Psoas muscle (tissue), 7 donors: ENCODE measurements at regions not wholly inside any gene's neighbourhood (a gene's known extent, or its start where the extent isn't known, plus 50 kb on each side); places are given as distances from the start of the nearest gene placed in this dataset.
A peak's percentile ranks its signal among the peaks of the same experiment; 100 is the strongest.

Source experiments
- ATAC-seq, 4 donors: fragments of 200-7000 bp; cut with Tn5 transposase; one replicate each; pipeline ENCODE4 v1.9.1; 2020; ENCODE audit warnings: moderate library complexity in 3 of 4, mild to moderate bottlenecking in 2 of 4
- DNase-seq, 2 donors: peaks; one replicate each; pipeline ENCODE4 v3.0.0-alpha.2; 2020
- H3K27ac ChIP-seq: fragments of 200-600 bp; one replicate; pipeline ENCODE4 v1.8.0; 2022
- H3K27me3 ChIP-seq, 3 donors: fragments of 200-600 bp in 1 of 3; one replicate each; pipeline versions ENCODE4 v1.6.1 to v1.8.0; 2013 to 2022; ENCODE audit warnings: low read length in 2 of 3, mild to moderate bottlenecking in 2 of 3, moderate library complexity in 1 of 3; ENCODE audit not compliant: insufficient read depth in 3 of 3
- H3K36me3 ChIP-seq, 2 donors: fragments of 200-600 bp in 1 of 2; one replicate each; pipeline versions ENCODE4 v1.6.1 to v1.8.0; 2013 to 2022; ENCODE audit warnings: low read depth in 1 of 2, mild to moderate bottlenecking in 1 of 2, moderate library complexity in 1 of 2; ENCODE audit not compliant: insufficient read depth in 1 of 2
- H3K4me1 ChIP-seq: fragments of 200-600 bp; one replicate; pipeline ENCODE4 v1.8.0; 2022
- H3K4me3 ChIP-seq: fragments of 200-600 bp; one replicate; pipeline ENCODE4 v1.8.0; 2022; ENCODE audit warnings: mild to moderate bottlenecking
- H3K9me3 ChIP-seq: fragments of 200-600 bp; one replicate; pipeline ENCODE4 v1.8.0; 2022
- CTCF ChIP-seq: fragments of 200-600 bp; IDR thresholded peaks from one replicate; pipeline ENCODE4 v1.8.0; 2022; ENCODE audit warnings: antibody characterized with exemption
- WGBS, 3 donors: extraction: QIAGEN DNeasy Blood & Tissue Kit; methylation state at CpG; one replicate each; pipeline versions ENCODE4 v1.1.6 to v1.1.7; 2013; 5-methylcytosine and 5-hydroxymethylcytosine counted together
- intact Hi-C, 2 donors: fragments of 100-400 bp; cut with DNase I; formaldehyde crosslinking; loops; one replicate each; pipeline versions ENCODE4 v1.11.0 to v1.14.2; 2022
- donor health status: healthy with polysubstance abuse.
- donor health status: DM: no; HTN: no; CAD: no; lungs with moderate emphysema.
- donor health status: Bipolar disorder and iron deficiency.
- donor health status: healthy.
- donor health status: DM: yes; HTN: yes; CAD: no.
- donor health status: DM: no; HTN: no; CAD: no.
- donor health status: DM: yes; HTN: yes; CAD: no.

- intact Hi-C loops, result no loop called here
- DNase-seq, result no peak
- no peaks in the 10 kb centered on the region for H3K36me3 ChIP-seq
- H3K27me3 ChIP-seq, result no peaks in the 10 kb centered on the region
- 75 to 90% (median 79%) methylated on average over 6 of the region's 6 CpGs for WGBS, 3 donors
- no peaks in the 10 kb centered on the region for H3K9me3 ChIP-seq
- peaks cover 6% of the 10 kb centered on the region for H3K4me1 ChIP-seq
- no peak overlapping the region for H3K4me3 ChIP-seq
- H3K27ac ChIP-seq, result no peak overlapping the region
- no peak for ATAC-seq
- no peak for TF ChIP-seq CTCF
Observed at GRCh38 chr6:156061465-156061864, 605.8 kb upstream of the NOX3 start.

- no peaks in the 10 kb centered on the region for H3K36me3 ChIP-seq
- DNase-seq (no peak), ATAC-seq (no peak)
- intact Hi-C loops, result no loop called here
- no peak overlapping the region for H3K27ac ChIP-seq
- WGBS, 3 donors, result 88 to 93% (median 92%) methylated on average over 4 of the region's 4 CpGs
- no peak for TF ChIP-seq CTCF
- H3K4me3 ChIP-seq, result no peak overlapping the region
- H3K4me1 ChIP-seq, result peaks cover 6% of the 10 kb centered on the region
- H3K9me3 ChIP-seq, result no peaks in the 10 kb centered on the region
- H3K27me3 ChIP-seq, result no peaks in the 10 kb centered on the region
Observed at GRCh38 chr6:156060013-156060412, 604.4 kb upstream of the NOX3 start.

GRCh38 chr6:156058356-156058755 lies 602.7 kb upstream of the NOX3 start:
- H3K4me1 ChIP-seq, result peaks cover 6% of the 10 kb centered on the region
- WGBS, 3 donors, result 90 to 94% (median 90%) methylated on average over 2 of the region's 2 CpGs
- H3K27ac ChIP-seq, result no peak overlapping the region
- ATAC-seq (no peak), DNase-seq (no peak)
- intact Hi-C loops, result no loop called here
- H3K36me3 ChIP-seq, result no peaks in the 10 kb centered on the region
- no peaks in the 10 kb centered on the region for H3K9me3 ChIP-seq
- H3K27me3 ChIP-seq, result no peaks in the 10 kb centered on the region
- no peak overlapping the region for H3K4me3 ChIP-seq
- TF ChIP-seq CTCF, result no peak

GRCh38 chr6:156057869-156058268 lies 602.2 kb upstream of the NOX3 start:
- no peaks in the 10 kb centered on the region for H3K27me3 ChIP-seq
- H3K27ac ChIP-seq, result no peak overlapping the region
- TF ChIP-seq CTCF, result no peak
- DNase-seq (no peak), ATAC-seq (peak in 1 of 4 donors; percentile 58)
- no peaks in the 10 kb centered on the region for H3K9me3 ChIP-seq
- H3K36me3 ChIP-seq, result no peaks in the 10 kb centered on the region
- WGBS, 3 donors, result 22 to 35% (median 26%) methylated on average over 5 of the region's 5 CpGs
- H3K4me3 ChIP-seq, result no peak overlapping the region
- intact Hi-C loops, result no loop called here
- H3K4me1 ChIP-seq, result peaks cover 6% of the 10 kb centered on the region

- no peaks in the 10 kb centered on the region for H3K27me3 ChIP-seq
- no peaks in the 10 kb centered on the region for H3K9me3 ChIP-seq
- ATAC-seq (no peak), DNase-seq (no peak)
- no peak for TF ChIP-seq CTCF
- WGBS, 3 donors, result 78 to 83% (median 79%) methylated on average over 2 of the region's 2 CpGs
- H3K4me3 ChIP-seq, result no peak overlapping the region
- H3K4me1 ChIP-seq, result no peaks in the 10 kb centered on the region
- H3K36me3 ChIP-seq, result no peaks in the 10 kb centered on the region
- intact Hi-C loops, result no loop called here
- H3K27ac ChIP-seq, result no peak overlapping the region
Observed at GRCh38 chr6:156056085-156056484, 600.4 kb upstream of the NOX3 start.
